SH-SY5Y (cell line): ENCODE measurements at regions not wholly inside any gene's neighbourhood (a gene's known extent, or its start where the extent isn't known, plus 50 kb on each side); places are given as distances from the start of the nearest gene placed in this dataset.

Source experiments
- GATA2 ChIP-seq: IDR thresholded peaks from 2 replicates; pipeline ENCODE4 v1.6.1; 2011; ENCODE audit warnings: mild to moderate bottlenecking, low read depth, low read length
- GATA3 ChIP-seq: IDR thresholded peaks from 2 replicates; pipeline ENCODE4 v1.6.1; 2011; ENCODE audit warnings: low read depth, mild to moderate bottlenecking, low read length, moderate library complexity

DNA sequence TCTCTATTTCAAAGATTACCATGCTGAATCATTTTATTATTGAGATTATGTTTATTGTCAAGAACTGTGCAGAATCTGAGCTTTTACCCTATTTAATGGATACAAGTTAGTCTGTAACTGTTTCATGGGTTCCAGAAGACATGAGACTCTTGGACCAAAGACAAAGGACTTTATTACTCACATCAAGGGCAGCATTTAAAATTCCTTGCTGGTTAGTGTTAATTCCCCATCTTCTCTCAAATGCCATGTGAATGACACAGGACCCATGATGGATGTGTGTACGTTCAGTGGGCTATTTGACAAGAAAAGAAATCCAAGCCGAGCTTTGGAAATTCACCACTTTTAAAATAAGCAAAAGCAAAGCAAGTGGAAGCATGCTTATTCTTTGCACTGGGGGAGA is 139.9 kb downstream of the PCDH20 start:
- no peak for TF ChIP-seq GATA2
- no peak for TF ChIP-seq GATA3
